PC-3 (cell line): ENCODE measurements at regions not wholly inside any gene's neighbourhood (a gene's known extent, or its start where the extent isn't known, plus 50 kb on each side); places are given as distances from the start of the nearest gene placed in this dataset.

Experiments
- ATAC-seq: fragments of 200-7000 bp; cut with Tn5 transposase; 2 replicates; pipeline ENCODE4 v1.9.1; 2020; ENCODE audit warnings: mild to moderate bottlenecking, moderate library complexity
- BruUV-seq: library from RNA; stranded (reverse); fragments of 400-500 nt; replicated peaks from 2 replicates; lab custom pipeline; 2021; lab: Mats Ljungman, UMichigan
- CTCF ChIA-PET: fragments of 300-600 bp; sonication (Branson Sonifier 250); formaldehyde crosslinking; loops from one replicate; lab custom pipeline; 2022; ENCODE audit warnings: antibody characterized with exemption; lab: Charles Lee
- POLR2A ChIA-PET: fragments of 300-600 bp; sonication (Branson Sonifier 250); formaldehyde crosslinking; loops from one replicate; lab custom pipeline; 2022; ENCODE audit warnings: antibody characterized with exemption; ENCODE audit not compliant: unreplicated experiment; lab: Charles Lee
- DNase-seq: peaks from one replicate; pipeline ENCODE4 v3.0.0-alpha.2; 2015
- H2AFZ ChIP-seq: fragments of 300-600 bp; sonication (generic); 2 replicates; pipeline ENCODE4 v1.6.0; 2016; ENCODE audit warnings: antibody characterized with exemption, low read length
- H3F3A ChIP-seq: fragments of 300-600 bp; sonication (generic); one replicate; pipeline ENCODE4 v1.6.0; 2017; ENCODE audit warnings: antibody characterized with exemption, low read length, control low read depth, mild to moderate bottlenecking; ENCODE audit not compliant: unreplicated experiment
- H3K27ac ChIP-seq: fragments of 300-600 bp; sonication (generic); 2 replicates; pipeline ENCODE4 v1.5.1; 2016; ENCODE audit warnings: mild to moderate bottlenecking, low read length
- H3K27me3 ChIP-seq: fragments of 300-600 bp; sonication (generic); 2 replicates; pipeline ENCODE4 v1.6.1; 2016; ENCODE audit warnings: low read length, mixed read lengths
- H3K36me3 ChIP-seq: fragments of 300-600 bp; sonication (generic); 2 replicates; pipeline ENCODE4 v1.6.1; 2016; ENCODE audit warnings: low read depth, mixed run types, low read length, mixed read lengths
- H3K4me1 ChIP-seq: fragments of 300-600 bp; sonication (generic); 2 replicates; pipeline ENCODE4 v1.5.1; 2016; ENCODE audit warnings: low read length; ENCODE audit not compliant: insufficient read depth
- H3K4me2 ChIP-seq: fragments of 300-600 bp; sonication (generic); 2 replicates; pipeline ENCODE4 v1.6.0; 2016; ENCODE audit warnings: low read length
- H3K4me3 ChIP-seq: fragments of 300-600 bp; sonication (generic); 2 replicates; pipeline ENCODE4 v1.5.1; 2016; ENCODE audit warnings: mild to moderate bottlenecking, low read length, mixed read lengths
- H3K79me2 ChIP-seq: fragments of 300-600 bp; sonication (generic); 2 replicates; pipeline ENCODE4 v1.6.1; 2017; ENCODE audit warnings: low read length, mixed read lengths
- H3K9ac ChIP-seq: fragments of 300-600 bp; sonication (generic); 2 replicates; pipeline ENCODE4 v1.6.0; 2016; ENCODE audit warnings: mild to moderate bottlenecking, low read length
- H3K9me2 ChIP-seq: fragments of 300-600 bp; sonication (generic); replicated peaks from 2 replicates; pipeline ENCODE4 v1.6.1; 2016; ENCODE audit warnings: mixed run types, low read length, mixed read lengths
- H3K9me3 ChIP-seq: fragments of 300-600 bp; sonication (generic); 2 replicates; pipeline ENCODE4 v1.6.1; 2016; ENCODE audit warnings: low read length, mixed read lengths
- H4K20me1 ChIP-seq: fragments of 300-600 bp; sonication (generic); 2 replicates; pipeline ENCODE4 v1.6.1; 2016; ENCODE audit warnings: low read length, mixed read lengths
- EZH2 ChIP-seq: fragments of 300-600 bp; sonication (generic); IDR thresholded peaks from one replicate; pipeline ENCODE4 v1.6.1; 2017; ENCODE audit warnings: antibody characterized with exemption, mild to moderate bottlenecking, low read length; ENCODE audit not compliant: unreplicated experiment
- EZH2phosphoT487 ChIP-seq: fragments of 300-600 bp; sonication (generic); IDR thresholded peaks from 2 replicates; pipeline ENCODE4 v1.6.1; 2018; ENCODE audit warnings: mild to moderate bottlenecking, antibody characterized with exemption, low read length, borderline replicate concordance
- intact Hi-C: fragments of 100-400 bp; cut with micrococcal nuclease; formaldehyde crosslinking; loops from 2 replicates; pipeline ENCODE4 v1.9.0; 2023
- TF ChIP-seq, protein P1 (sequence below): fragments of 300-600 bp; sonication (generic); conservative IDR thresholded peaks from 2 replicates; pipeline ENCODE4 v1.5.1; 2017; ENCODE audit warnings: antibody characterized with exemption, low read depth, mild to moderate bottlenecking, low read length

DNA sequence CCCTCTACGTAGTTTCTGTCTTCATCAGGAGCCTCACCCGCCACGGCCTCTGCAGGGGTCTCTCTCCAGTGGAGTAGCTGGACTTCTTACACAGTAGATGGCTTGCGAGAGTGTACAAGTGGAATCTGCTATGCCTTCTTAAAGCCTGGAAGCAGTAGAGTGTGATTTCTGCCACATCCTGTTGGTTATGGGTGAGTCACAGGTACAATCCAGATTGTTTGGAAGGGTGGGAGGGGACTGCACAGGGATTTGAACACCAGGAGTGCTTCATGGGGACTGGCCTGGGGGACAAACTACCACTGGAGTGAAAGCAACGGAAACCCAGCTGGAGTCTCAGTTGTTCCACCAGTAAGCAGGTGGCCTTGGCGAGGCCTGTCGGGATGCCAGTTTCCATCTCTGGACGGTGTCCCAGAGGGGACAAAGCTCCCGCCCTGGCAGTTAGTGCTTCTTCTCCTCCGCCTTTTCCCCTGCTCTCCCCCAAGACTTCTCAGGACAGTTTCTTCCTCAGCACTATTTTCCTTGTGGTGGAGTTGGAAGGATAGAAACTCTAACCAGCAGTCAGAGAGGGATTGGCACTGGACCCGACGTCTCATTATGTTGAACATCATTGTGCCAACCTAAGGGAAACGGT is 85.0 kb upstream of the RCN1 start:
- CTCF ChIA-PET: no interaction called here
- H3K27ac ChIP-seq: no peak overlapping the region
- no peaks in the 10 kb centered on the region for H3K9me3 ChIP-seq
- no peaks in the 10 kb centered on the region for H3K36me3 ChIP-seq
- H3K9me2 ChIP-seq: no peaks in the 10 kb centered on the region
- peaks cover 15% of the 10 kb centered on the region for H3K4me1 ChIP-seq
- H2AFZ ChIP-seq: peak overlapping the region; percentile 51; the same call in 1 of the 2 replicates
- peak; percentile 89 for ATAC-seq
- intact Hi-C loops: loop anchor here (1.0 to 5.0 kb wide), 6 partner anchors 133 to 765 kb away; no protein-coding TSS in a partner anchor
- no peak overlapping the region for H3K4me3 ChIP-seq
- DNase-seq: peak; percentile 76
- H3K79me2 ChIP-seq: no peaks in the 10 kb centered on the region
- H4K20me1 ChIP-seq: no peaks in the 10 kb centered on the region
- TF ChIP-seq, protein P1, sequence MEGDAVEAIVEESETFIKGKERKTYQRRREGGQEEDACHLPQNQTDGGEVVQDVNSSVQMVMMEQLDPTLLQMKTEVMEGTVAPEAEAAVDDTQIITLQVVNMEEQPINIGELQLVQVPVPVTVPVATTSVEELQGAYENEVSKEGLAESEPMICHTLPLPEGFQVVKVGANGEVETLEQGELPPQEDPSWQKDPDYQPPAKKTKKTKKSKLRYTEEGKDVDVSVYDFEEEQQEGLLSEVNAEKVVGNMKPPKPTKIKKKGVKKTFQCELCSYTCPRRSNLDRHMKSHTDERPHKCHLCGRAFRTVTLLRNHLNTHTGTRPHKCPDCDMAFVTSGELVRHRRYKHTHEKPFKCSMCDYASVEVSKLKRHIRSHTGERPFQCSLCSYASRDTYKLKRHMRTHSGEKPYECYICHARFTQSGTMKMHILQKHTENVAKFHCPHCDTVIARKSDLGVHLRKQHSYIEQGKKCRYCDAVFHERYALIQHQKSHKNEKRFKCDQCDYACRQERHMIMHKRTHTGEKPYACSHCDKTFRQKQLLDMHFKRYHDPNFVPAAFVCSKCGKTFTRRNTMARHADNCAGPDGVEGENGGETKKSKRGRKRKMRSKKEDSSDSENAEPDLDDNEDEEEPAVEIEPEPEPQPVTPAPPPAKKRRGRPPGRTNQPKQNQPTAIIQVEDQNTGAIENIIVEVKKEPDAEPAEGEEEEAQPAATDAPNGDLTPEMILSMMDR: no peak
- no peak for TF ChIP-seq EZH2
- TF ChIP-seq EZH2phosphoT487: no peak
- H3K27me3 ChIP-seq: peaks cover 31% of the 10 kb centered on the region
- peak overlapping the region; percentile 62 for H3K4me2 ChIP-seq
- BruUV-seq: no TSS peak
- no peak overlapping the region for H3K9ac ChIP-seq
- POLR2A ChIA-PET: no interaction called here
- no peaks in the 10 kb centered on the region for H3F3A ChIP-seq

- H3K27ac ChIP-seq: no peak overlapping the region
- H3K79me2 ChIP-seq: no peaks in the 10 kb centered on the region
- no peaks in the 10 kb centered on the region for H3F3A ChIP-seq
- no peak overlapping the region for H3K4me3 ChIP-seq
- POLR2A ChIA-PET: no interaction called here
- TF ChIP-seq, protein P1: no peak
- CTCF ChIA-PET: interaction anchor here (0.6 kb wide), 1 partner anchor 294 kb away, joined by 3 read pairs; no protein-coding TSS in a partner anchor
- no peaks in the 10 kb centered on the region for H3K9me2 ChIP-seq
- no peak overlapping the region for H2AFZ ChIP-seq
- DNase-seq (no peak), ATAC-seq (no peak)
- no peak overlapping the region for H3K4me2 ChIP-seq
- no TSS peak for BruUV-seq
- H3K27me3 ChIP-seq: peaks cover 5% of the 10 kb centered on the region
- intact Hi-C loops: no loop called here
- no peaks in the 10 kb centered on the region for H3K36me3 ChIP-seq
- H3K9me3 ChIP-seq: no peaks in the 10 kb centered on the region
- no peak overlapping the region for H3K9ac ChIP-seq
- no peaks in the 10 kb centered on the region for H4K20me1 ChIP-seq
- H3K4me1 ChIP-seq: peaks cover 15% of the 10 kb centered on the region
Measured at GRCh38 chr11:32003335-32003734, 87.5 kb upstream of the RCN1 start.

DNA sequence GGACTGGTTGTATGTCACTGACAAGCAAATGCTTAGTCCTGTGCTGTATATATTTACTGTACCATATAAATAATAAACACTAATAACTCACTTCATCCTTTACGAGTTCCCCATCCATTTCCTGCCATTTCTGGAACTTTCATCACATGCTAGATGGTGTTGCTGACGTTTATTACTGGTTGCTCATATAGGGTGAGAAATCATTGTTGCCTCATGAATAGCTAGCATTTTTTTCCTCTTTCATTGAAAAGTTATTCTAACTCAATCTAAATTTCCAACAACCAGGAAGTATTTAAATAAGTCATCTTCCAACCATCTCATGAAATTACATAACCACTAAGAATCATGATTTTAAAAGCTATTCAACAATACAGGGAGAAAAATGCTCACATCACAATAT is 88.6 kb upstream of the RCN1 start:
- POLR2A ChIA-PET: no interaction called here
- no peaks in the 10 kb centered on the region for H3K36me3 ChIP-seq
- H3F3A ChIP-seq: no peaks in the 10 kb centered on the region
- no peak overlapping the region for H3K4me2 ChIP-seq
- intact Hi-C loops: no loop called here
- no peak overlapping the region for H3K4me3 ChIP-seq
- H3K4me1 ChIP-seq: peaks cover 15% of the 10 kb centered on the region
- no peak for TF ChIP-seq EZH2
- TF ChIP-seq, protein P1: no peak
- TF ChIP-seq EZH2phosphoT487: no peak
- CTCF ChIA-PET: no interaction called here
- ATAC-seq: no peak
- no peak overlapping the region for H2AFZ ChIP-seq
- no peaks in the 10 kb centered on the region for H4K20me1 ChIP-seq
- no peaks in the 10 kb centered on the region for H3K9me3 ChIP-seq
- H3K27me3 ChIP-seq: no peaks in the 10 kb centered on the region
- no TSS peak for BruUV-seq
- H3K9ac ChIP-seq: no peak overlapping the region
- no peaks in the 10 kb centered on the region for H3K9me2 ChIP-seq
- no peaks in the 10 kb centered on the region for H3K79me2 ChIP-seq
- no peak for DNase-seq
- no peak overlapping the region for H3K27ac ChIP-seq
